DMS114 treated with DMSO at 0.1 percent for 48 hours (cell line): ENCODE measurements at regions not wholly inside any gene's neighbourhood (a gene's known extent, or its start where the extent isn't known, plus 50 kb on each side); places are given as distances from the start of the nearest gene placed in this dataset.

Source experiments
- DNase-seq: peaks from one replicate; lab custom pipeline; 2025; ENCODE audit not compliant: unreplicated experiment; lab: John Stamatoyannopoulos, UW

DNA sequence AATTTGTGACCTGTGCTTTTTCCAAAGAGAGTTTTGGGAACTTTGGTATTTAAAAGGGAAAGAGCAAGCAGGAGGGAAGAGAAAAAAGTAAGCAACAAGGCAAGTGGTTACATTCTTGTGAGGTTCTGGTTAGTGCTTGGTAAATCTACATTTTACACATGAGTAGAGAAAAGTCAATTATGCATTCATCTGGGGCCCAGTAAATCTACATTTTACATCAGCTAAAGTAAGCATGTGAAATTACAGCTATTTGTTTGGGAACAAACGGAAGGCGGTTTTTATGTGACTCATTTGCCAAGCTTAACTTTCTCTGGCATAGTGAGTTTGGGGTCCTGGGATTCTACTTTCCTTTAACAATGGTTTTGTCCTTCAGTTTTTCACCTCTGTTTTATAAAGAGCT is 102.2 kb downstream of the SNX18 start:
- DNase-seq: no peak

DNA sequence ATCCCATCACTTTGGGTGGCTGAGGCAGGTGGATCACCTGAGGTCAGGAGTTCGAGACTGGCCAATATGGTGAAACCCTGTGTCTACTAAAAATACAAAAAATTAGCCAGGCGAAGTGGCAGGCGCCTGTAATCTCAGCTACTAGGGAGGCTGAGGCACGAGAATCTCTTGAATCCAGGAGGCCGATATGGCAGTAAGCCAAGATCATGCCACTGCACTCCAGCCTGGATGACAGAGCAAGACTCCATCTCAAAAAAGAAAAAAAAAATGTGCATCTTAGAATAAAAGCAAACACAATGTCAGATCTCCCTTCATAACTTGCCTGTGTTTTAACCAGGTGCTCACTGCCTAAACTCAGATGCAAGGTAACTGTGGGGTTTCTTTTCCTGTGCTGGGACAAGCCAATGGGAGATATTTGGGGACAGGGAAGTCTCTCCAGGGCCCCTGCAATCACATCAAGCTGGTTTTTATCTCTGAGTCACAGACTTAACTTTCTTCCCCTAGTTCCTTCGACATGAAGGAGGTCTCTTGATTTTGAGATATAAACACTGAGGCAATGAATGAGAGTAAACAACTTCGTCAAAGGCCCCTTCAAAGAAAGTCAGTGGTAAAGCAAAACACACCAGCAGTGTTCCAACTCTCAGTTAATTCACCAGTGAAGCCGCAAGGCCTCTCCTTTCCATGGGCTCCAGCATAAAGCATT is 99.1 kb downstream of the SNX18 start:
- no peak for DNase-seq

- DNase-seq: no peak
These were observed 98.5 kb downstream of the SNX18 start for GRCh38 chr5:54616031-54616430.

DNA sequence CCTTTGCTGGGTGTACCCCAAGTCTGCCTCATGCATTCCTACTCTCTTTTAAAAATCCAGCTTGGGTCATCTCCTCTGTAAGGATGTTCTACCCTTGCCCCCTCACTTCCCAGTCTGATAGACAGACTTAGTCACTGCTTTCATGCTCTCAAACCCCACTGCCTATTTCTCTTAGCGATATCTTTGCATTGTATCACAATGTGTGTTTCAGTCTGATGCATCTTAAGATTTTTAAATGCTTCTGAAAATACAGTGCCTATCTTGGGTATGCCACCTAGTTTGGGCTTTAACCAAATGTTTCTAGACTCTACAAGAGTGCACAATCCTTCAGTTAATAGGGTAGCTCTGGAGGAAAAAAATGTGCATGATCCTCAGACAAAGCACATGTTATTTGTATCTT is 97.8 kb downstream of the SNX18 start:
- DNase-seq: no peak

GRCh38 chr5:54612711-54613110 is 95.2 kb downstream of the SNX18 start:
- no peak for DNase-seq

GRCh38 chr5:54611290-54611951 is 93.9 kb downstream of the SNX18 start:
- no peak for DNase-seq

DNA sequence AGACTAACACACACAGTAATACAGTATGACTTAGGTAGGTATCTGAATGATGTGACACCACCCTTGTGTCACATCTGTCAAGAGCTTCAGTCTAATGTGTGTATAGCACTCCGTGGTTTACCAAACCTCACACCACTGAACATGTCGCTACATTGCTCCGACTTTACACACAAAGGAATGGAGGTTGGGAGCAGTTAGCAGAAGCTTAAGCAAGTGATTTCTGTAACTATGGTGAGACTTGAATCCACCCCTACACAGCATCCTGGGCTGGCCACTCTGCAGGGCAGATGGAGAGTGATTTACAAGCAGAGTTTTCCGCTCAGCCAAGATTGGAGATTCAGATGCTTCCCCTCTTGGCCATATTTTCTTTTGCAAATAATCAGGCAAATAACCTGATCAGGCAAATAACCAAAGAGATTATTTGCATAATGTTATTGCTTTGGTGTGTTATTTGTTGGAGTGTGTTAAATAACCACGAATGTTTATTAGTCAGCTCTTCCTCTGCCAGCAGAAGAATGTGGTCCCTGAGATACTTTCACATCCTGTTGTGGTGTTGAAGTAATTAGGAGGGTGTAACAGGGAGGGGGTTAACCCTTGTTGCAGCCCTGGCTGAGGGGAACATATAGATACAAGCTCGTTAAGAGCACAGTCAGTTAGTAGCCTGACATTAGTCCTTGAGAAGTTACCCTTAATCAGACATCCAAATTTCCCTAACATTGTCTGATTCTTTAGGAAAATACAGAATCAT is 92.8 kb downstream of the SNX18 start:
- no peak for DNase-seq

GRCh38 chr5:54608423-54609085 is 91.0 kb downstream of the SNX18 start:
- DNase-seq: no peak

- no peak for DNase-seq
These were observed 89.4 kb downstream of the SNX18 start for GRCh38 chr5:54607006-54607405.

GRCh38 chr5:54603372-54603771 is 85.8 kb downstream of the SNX18 start:
- no peak for DNase-seq

- no peak for DNase-seq
These were observed 84.9 kb downstream of the SNX18 start for GRCh38 chr5:54602475-54602874.

DNA sequence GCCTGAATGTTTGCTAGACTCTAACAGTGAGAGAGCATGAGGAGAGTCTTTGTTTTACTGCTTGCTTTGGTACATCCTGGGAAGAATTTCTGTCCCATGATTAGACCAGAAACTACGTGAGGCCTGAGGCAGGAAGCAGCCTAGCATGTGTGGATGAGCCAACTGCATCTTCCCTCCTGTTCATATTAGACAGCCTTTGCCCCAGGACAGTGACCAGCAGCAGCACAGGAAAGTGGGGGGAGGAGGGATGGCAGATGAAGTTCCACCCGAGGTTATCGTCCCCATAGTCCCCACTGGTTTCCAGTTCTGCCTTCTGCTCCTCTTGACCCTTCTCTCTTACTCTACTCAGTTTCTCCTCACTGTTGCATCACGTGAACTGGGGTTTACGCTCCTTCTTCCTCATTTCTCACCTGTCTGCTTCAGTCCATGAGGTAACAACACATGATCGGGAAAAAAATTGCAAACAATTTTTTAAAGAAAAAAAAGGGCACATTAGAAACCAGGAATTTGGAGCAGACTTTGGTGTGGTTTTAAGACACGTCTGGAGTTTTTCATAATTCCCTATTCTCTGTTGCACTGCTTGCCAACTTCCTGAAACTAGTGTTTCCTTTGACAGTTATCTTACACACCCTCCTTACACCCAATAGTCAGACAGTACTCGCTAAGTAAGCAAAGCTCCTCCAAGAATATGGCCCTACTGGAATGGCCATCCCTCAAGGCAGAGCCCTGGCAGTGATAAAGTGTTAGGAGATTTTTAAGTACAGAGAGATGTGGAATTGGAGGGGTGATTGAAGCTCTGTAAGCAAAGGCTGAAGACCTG is 84.1 kb downstream of the SNX18 start:
- no peak for DNase-seq
